Hepatocyte (in vitro differentiated cells): ENCODE measurements at regions not wholly inside any gene's neighbourhood (a gene's known extent, or its start where the extent isn't known, plus 50 kb on each side); places are given as distances from the start of the nearest gene placed in this dataset.

Source experiments
- DNase-seq: peaks from one replicate; pipeline ENCODE4 v3.0.0-alpha.2; 2016; ENCODE audit warnings: low spot score
- H2AFZ ChIP-seq: fragments of 200-600 bp; sonication (generic); 2 replicates; pipeline ENCODE4 v1.6.0; 2016; ENCODE audit warnings: antibody characterized with exemption, mild to moderate bottlenecking
- H3K27ac ChIP-seq: fragments of 200-600 bp; sonication (generic); 2 replicates; pipeline ENCODE4 v1.5.1; 2016; ENCODE audit warnings: mild to moderate bottlenecking
- H3K27me3 ChIP-seq: fragments of 200-600 bp; sonication (generic); 2 replicates; pipeline ENCODE4 v1.6.1; 2016
- H3K36me3 ChIP-seq: fragments of 200-600 bp; sonication (generic); replicated peaks from 2 replicates; pipeline ENCODE4 v1.5.1; 2016; ENCODE audit warnings: low read depth; ENCODE audit not compliant: insufficient read depth
- H3K4me1 ChIP-seq: fragments of 200-600 bp; sonication (generic); 2 replicates; pipeline ENCODE4 v1.5.1; 2016; ENCODE audit warnings: mild to moderate bottlenecking, moderate library complexity; ENCODE audit not compliant: insufficient read depth
- H3K4me2 ChIP-seq: fragments of 200-600 bp; sonication (generic); 2 replicates; pipeline ENCODE4 v1.6.0; 2016
- H3K4me3 ChIP-seq: fragments of 200-600 bp; sonication (generic); 2 replicates; pipeline ENCODE4 v1.5.1; 2016; ENCODE audit warnings: mild to moderate bottlenecking
- H3K79me2 ChIP-seq: fragments of 200-600 bp; sonication (generic); 2 replicates; pipeline ENCODE4 v1.6.0; 2017; ENCODE audit warnings: mild to moderate bottlenecking
- H3K9me2 ChIP-seq: fragments of 200-600 bp; sonication (generic); replicated peaks from 2 replicates; pipeline ENCODE4 v1.6.0; 2017; ENCODE audit warnings: mild to moderate bottlenecking; ENCODE audit not compliant: insufficient read depth
- H3K9me3 ChIP-seq: fragments of 200-600 bp; sonication (generic); 2 replicates; pipeline ENCODE4 v1.5.1; 2016; ENCODE audit warnings: low read depth, mild to moderate bottlenecking
- H4K20me1 ChIP-seq: fragments of 200-600 bp; sonication (generic); 2 replicates; pipeline ENCODE4 v1.6.0; 2016; ENCODE audit warnings: mild to moderate bottlenecking; ENCODE audit not compliant: insufficient read depth, poor library complexity, severe bottlenecking
- EZH2 ChIP-seq: fragments of 200-600 bp; sonication (generic); IDR thresholded peaks from 2 replicates; pipeline ENCODE4 v1.6.1; 2016; ENCODE audit warnings: antibody characterized with exemption, mild to moderate bottlenecking, borderline replicate concordance
- EZH2phosphoT487 ChIP-seq: fragments of 200-600 bp; sonication (generic); IDR thresholded peaks from one replicate; pipeline ENCODE4 v1.6.1; 2018; ENCODE audit warnings: antibody characterized with exemption, mild to moderate bottlenecking, low read depth, moderate library complexity; ENCODE audit not compliant: unreplicated experiment, severe bottlenecking
- WGBS: methylation state at CpG from one replicate; pipeline ENCODE4 v1.1.6; 2016; ENCODE audit warnings: low lambda C conversion rate; ENCODE audit errors: missing lambda C conversion rate; 5-methylcytosine and 5-hydroxymethylcytosine counted together
- TF ChIP-seq, protein P1 (sequence below): fragments of 200-600 bp; sonication (generic); IDR thresholded peaks from 2 replicates; pipeline ENCODE4 v1.5.1; 2016; ENCODE audit warnings: antibody characterized with exemption, mild to moderate bottlenecking; ENCODE audit not compliant: poor library complexity

GRCh38 chr2:22520369-22521288 lies 864.4 kb upstream of the KLHL29 start:
- no peak for TF ChIP-seq EZH2
- no peak for TF ChIP-seq EZH2phosphoT487
- TF ChIP-seq, protein P1, sequence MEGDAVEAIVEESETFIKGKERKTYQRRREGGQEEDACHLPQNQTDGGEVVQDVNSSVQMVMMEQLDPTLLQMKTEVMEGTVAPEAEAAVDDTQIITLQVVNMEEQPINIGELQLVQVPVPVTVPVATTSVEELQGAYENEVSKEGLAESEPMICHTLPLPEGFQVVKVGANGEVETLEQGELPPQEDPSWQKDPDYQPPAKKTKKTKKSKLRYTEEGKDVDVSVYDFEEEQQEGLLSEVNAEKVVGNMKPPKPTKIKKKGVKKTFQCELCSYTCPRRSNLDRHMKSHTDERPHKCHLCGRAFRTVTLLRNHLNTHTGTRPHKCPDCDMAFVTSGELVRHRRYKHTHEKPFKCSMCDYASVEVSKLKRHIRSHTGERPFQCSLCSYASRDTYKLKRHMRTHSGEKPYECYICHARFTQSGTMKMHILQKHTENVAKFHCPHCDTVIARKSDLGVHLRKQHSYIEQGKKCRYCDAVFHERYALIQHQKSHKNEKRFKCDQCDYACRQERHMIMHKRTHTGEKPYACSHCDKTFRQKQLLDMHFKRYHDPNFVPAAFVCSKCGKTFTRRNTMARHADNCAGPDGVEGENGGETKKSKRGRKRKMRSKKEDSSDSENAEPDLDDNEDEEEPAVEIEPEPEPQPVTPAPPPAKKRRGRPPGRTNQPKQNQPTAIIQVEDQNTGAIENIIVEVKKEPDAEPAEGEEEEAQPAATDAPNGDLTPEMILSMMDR = no peak
- WGBS = 80% methylated on average over 8 of the region's 8 CpGs
- no peak overlapping the region for H3K27ac ChIP-seq

GRCh38 chr2:22521620-22522019 lies 863.4 kb upstream of the KLHL29 start:
- no peaks in the 10 kb centered on the region for H3K36me3 ChIP-seq
- no peak overlapping the region for H3K4me2 ChIP-seq
- no peaks in the 10 kb centered on the region for H4K20me1 ChIP-seq
- TF ChIP-seq EZH2phosphoT487 (no peak), EZH2 (no peak)
- TF ChIP-seq, protein P1 = no peak
- H3K79me2 ChIP-seq = no peaks in the 10 kb centered on the region
- no peak overlapping the region for H2AFZ ChIP-seq
- H3K4me3 ChIP-seq = no peak overlapping the region
- DNase-seq = no peak
- H3K4me1 ChIP-seq = no peaks in the 10 kb centered on the region
- H3K27ac ChIP-seq = no peak overlapping the region
- no peaks in the 10 kb centered on the region for H3K27me3 ChIP-seq
- no peaks in the 10 kb centered on the region for H3K9me2 ChIP-seq
- H3K9me3 ChIP-seq = no peaks in the 10 kb centered on the region

More at GRCh38 chr2:22520369-22521288, 864.4 kb upstream of the KLHL29 start:
- Histone ChIP-seq H3K79me2 (no peaks in the 10 kb centered on the region), H3K9me3 (no peaks in the 10 kb centered on the region), H3K4me2 (no peak overlapping the region), H3K36me3 (no peaks in the 10 kb centered on the region), H3K9me2 (no peaks in the 10 kb centered on the region), H3K27me3 (no peaks in the 10 kb centered on the region), H2AFZ (no peak overlapping the region), H3K4me3 (no peak overlapping the region), H4K20me1 (no peaks in the 10 kb centered on the region), H3K4me1 (no peaks in the 10 kb centered on the region)
- DNase-seq = no peak

- H3K4me1 ChIP-seq = no peaks in the 10 kb centered on the region
- TF ChIP-seq EZH2 = no peak
- TF ChIP-seq EZH2phosphoT487 = no peak
- TF ChIP-seq, protein P1 = no peak
Measured at GRCh38 chr2:22525681-22526080, 859.3 kb upstream of the KLHL29 start.

More at GRCh38 chr2:22525681-22526080, 859.3 kb upstream of the KLHL29 start:
- Histone ChIP-seq H3K9me2 (no peaks in the 10 kb centered on the region), H3K36me3 (no peaks in the 10 kb centered on the region), H3K79me2 (no peaks in the 10 kb centered on the region), H2AFZ (no peak overlapping the region), H3K4me3 (no peak overlapping the region), H3K9me3 (peaks cover 3% of the 10 kb centered on the region), H4K20me1 (no peaks in the 10 kb centered on the region), H3K27ac (no peak overlapping the region), H3K27me3 (no peaks in the 10 kb centered on the region), H3K4me2 (no peak overlapping the region)
- DNase-seq = no peak
